ENCODE measurements at regions not wholly inside any gene's neighbourhood (a gene's known extent, or its start where the extent isn't known, plus 50 kb on each side); places are given as distances from the start of the nearest gene placed in this dataset.
"Not testable (repeated sequence)": the region's sequence is repeated elsewhere in the genome, so short reads cannot be mapped to it uniquely, and the experiment has no call there.

GRCh38 chr21:39004634-39005501 lies 178.4 kb downstream of the PSMG1 start:
- peak in 25 of 56 donors; percentile 3 to 59 (median 24) for DNase-seq

GRCh38 chr21:39003982-39004633 lies 179.1 kb downstream of the PSMG1 start:
- DNase-seq, result no peak

- no peak for DNase-seq
These were observed 181.9 kb downstream of the PSMG1 start for GRCh38 chr21:39001341-39001740.

GRCh38 chr21:39000496-39000895 lies 182.8 kb downstream of the PSMG1 start:
- no peak for DNase-seq

- DNase-seq, result no peak
These were observed 184.1 kb downstream of the PSMG1 start for GRCh38 chr21:38999161-38999560.

- not testable (repeated sequence) for DNase-seq
These were observed 185.0 kb downstream of the PSMG1 start for GRCh38 chr21:38998281-38998680.

GRCh38 chr21:38997843-38998175 lies 185.4 kb downstream of the PSMG1 start:
- not testable (repeated sequence) for DNase-seq

- no peak for DNase-seq
These were observed 186.0 kb downstream of the PSMG1 start for GRCh38 chr21:38997051-38997842.

- no peak for DNase-seq
These were observed 186.9 kb downstream of the PSMG1 start for GRCh38 chr21:38996355-38996754.

GRCh38 chr21:38995731-38996130 lies 187.5 kb downstream of the PSMG1 start:
- no peak for DNase-seq

GRCh38 chr21:38995071-38995669 lies 188.1 kb downstream of the PSMG1 start:
- no peak for DNase-seq

GRCh38 chr21:38994042-38994441 lies 188.3 kb downstream of the ETS2 start:
- no peak for DNase-seq

GRCh38 chr21:38993561-38993960 lies 187.8 kb downstream of the ETS2 start:
- DNase-seq, result no peak

GRCh38 chr21:38992737-38993136 lies 187.0 kb downstream of the ETS2 start:
- DNase-seq, result no peak

GRCh38 chr21:38990424-38990794 lies 184.7 kb downstream of the ETS2 start:
- no peak for DNase-seq

- DNase-seq, result no peak
These were observed 184.2 kb downstream of the ETS2 start for GRCh38 chr21:38989745-38990423.

GRCh38 chr21:38989379-38989744 lies 183.6 kb downstream of the ETS2 start:
- no peak for DNase-seq

GRCh38 chr21:38988509-38989378 lies 183.0 kb downstream of the ETS2 start:
- no peak for DNase-seq

- DNase-seq, result no peak
These were observed 182.1 kb downstream of the ETS2 start for GRCh38 chr21:38987633-38988508.
